Fibroblast of lung (primary cell): ENCODE measurements at regions not wholly inside any gene's neighbourhood (a gene's known extent, or its start where the extent isn't known, plus 50 kb on each side); places are given as distances from the start of the nearest gene placed in this dataset.

Experiments used
- DNase-seq, 2 donors: peaks; one replicate each; pipeline versions ENCODE4 v3.0.0 to v3.0.0-alpha.2; 2010; ENCODE audit warnings: low read depth in 2 of 2
- H2AFZ ChIP-seq: 2 replicates; pipeline ENCODE4 v1.5.1; 2012; ENCODE audit warnings: low read length, control low read depth, inconsistent platforms
- H3K27ac ChIP-seq: 2 replicates; pipeline ENCODE4 v1.5.1; 2011; ENCODE audit warnings: low read length, control low read depth; ENCODE audit not compliant: insufficient read depth
- H3K27me3 ChIP-seq: 2 replicates; pipeline ENCODE4 v1.5.1; 2011; ENCODE audit warnings: mild to moderate bottlenecking, low read length; ENCODE audit not compliant: control insufficient read depth, insufficient read depth
- H3K36me3 ChIP-seq: 2 replicates; pipeline ENCODE4 v1.5.1; 2011; ENCODE audit warnings: low read length; ENCODE audit not compliant: control insufficient read depth, insufficient read depth
- H3K4me1 ChIP-seq: 2 replicates; pipeline ENCODE4 v1.5.1; 2011; ENCODE audit warnings: low read length; ENCODE audit not compliant: control insufficient read depth, insufficient read depth; ENCODE audit errors: extremely low read depth
- H3K4me2 ChIP-seq: 2 replicates; pipeline ENCODE4 v1.5.1; 2011; ENCODE audit warnings: low read length, control low read depth; ENCODE audit not compliant: insufficient read depth; ENCODE audit errors: extremely low read depth
- H3K4me3 ChIP-seq, 4 experiments: fragments of 200-600 bp in 1 of 4; sonication (generic) in 1 of 4; replicated peaks in 1 of 4; 2 replicates each; pipeline ENCODE4 v1.5.1; 2011 to 2016; ENCODE audit warnings: low read length in 4 of 4, low read depth in 3 of 4, mild to moderate bottlenecking in 3 of 4, control low read depth in 2 of 4, inconsistent platforms in 1 of 4, mixed read lengths in 1 of 4; ENCODE audit not compliant: insufficient read depth in 1 of 4; ENCODE audit errors: control extremely low read depth in 1 of 4
- H3K79me2 ChIP-seq: 2 replicates; pipeline ENCODE4 v1.5.1; 2012; ENCODE audit warnings: mild to moderate bottlenecking, low read length, inconsistent platforms; ENCODE audit not compliant: control insufficient read depth, insufficient read depth
- H3K9ac ChIP-seq: 2 replicates; pipeline ENCODE4 v1.5.1; 2011; ENCODE audit warnings: mild to moderate bottlenecking, low read length, control low read depth; ENCODE audit not compliant: insufficient read depth
- H3K9me3 ChIP-seq: 2 replicates; pipeline ENCODE4 v1.5.1; 2012; ENCODE audit warnings: low read depth, low read length; ENCODE audit not compliant: control insufficient read depth, insufficient read depth
- H4K20me1 ChIP-seq: 2 replicates; pipeline ENCODE4 v1.5.1; 2011; ENCODE audit warnings: low read length; ENCODE audit not compliant: control insufficient read depth, insufficient read depth; ENCODE audit errors: extremely low read depth
- CTCF ChIP-seq, 2 donors: IDR thresholded peaks in 1 of 2; conservative IDR thresholded peaks in 1 of 2; 1 replicate in 1 of 2; 2 replicates in 1 of 2; pipeline ENCODE4 v1.5.1; 2011 to 2012; ENCODE audit warnings: low read length in 2 of 2, control low read depth in 1 of 2, inconsistent platforms in 1 of 2, low read depth in 1 of 2, mild to moderate bottlenecking in 1 of 2
- EZH2 ChIP-seq: IDR thresholded peaks from 2 replicates; pipeline ENCODE4 v1.5.1; 2012; ENCODE audit warnings: low read length, control low read depth, mild to moderate bottlenecking; ENCODE audit errors: missing control alignments

GRCh38 chr13:61608138-61608537 is 192.5 kb upstream of the PCDH20 start:
- no peak for DNase-seq
- no peaks in the 10 kb centered on the region for H3K27me3 ChIP-seq
- no peak overlapping the region for H2AFZ ChIP-seq
- H4K20me1 ChIP-seq = no peaks in the 10 kb centered on the region
- no peaks in the 10 kb centered on the region for H3K9me3 ChIP-seq
- no peak overlapping the region for H3K4me2 ChIP-seq
- no peaks in the 10 kb centered on the region for H3K36me3 ChIP-seq
- H3K4me1 ChIP-seq = no peaks in the 10 kb centered on the region
- H3K9ac ChIP-seq = no peak overlapping the region
- TF ChIP-seq CTCF (conservative IDR thresholded peaks at IDR 0.05 in 1 of 2, IDR thresholded peaks at IDR 0.05 in 1 of 2; ENCODE audit: low read depth in 1 of 2, low read length in 2 of 2) (no peak), EZH2 (no peak)
- H3K79me2 ChIP-seq = no peaks in the 10 kb centered on the region
- H3K4me3 ChIP-seq = no peak overlapping the region
- no peak overlapping the region for H3K27ac ChIP-seq

GRCh38 chr13:61600360-61601033 is 184.8 kb upstream of the PCDH20 start:
- H3K36me3 ChIP-seq = no peaks in the 10 kb centered on the region
- no peak overlapping the region for H3K4me2 ChIP-seq
- no peaks in the 10 kb centered on the region for H3K4me1 ChIP-seq
- DNase-seq = no peak
- H4K20me1 ChIP-seq = no peaks in the 10 kb centered on the region
- no peaks in the 10 kb centered on the region for H3K79me2 ChIP-seq
- no peaks in the 10 kb centered on the region for H3K27me3 ChIP-seq
- H3K4me3 ChIP-seq = no peak overlapping the region
- no peaks in the 10 kb centered on the region for H3K9me3 ChIP-seq
- H2AFZ ChIP-seq = no peak overlapping the region
- no peak for TF ChIP-seq EZH2
- no peak for TF ChIP-seq CTCF (conservative IDR thresholded peaks at IDR 0.05 in 1 of 2, IDR thresholded peaks at IDR 0.05 in 1 of 2; ENCODE audit: low read depth in 1 of 2, low read length in 2 of 2)
- H3K27ac ChIP-seq = no peak overlapping the region
- H3K9ac ChIP-seq = no peak overlapping the region

- H3K4me1 ChIP-seq = no peaks in the 10 kb centered on the region
- no peak overlapping the region for H3K27ac ChIP-seq
- TF ChIP-seq CTCF (conservative IDR thresholded peaks at IDR 0.05 in 1 of 2, IDR thresholded peaks at IDR 0.05 in 1 of 2; ENCODE audit: low read depth in 1 of 2, low read length in 2 of 2) (no peak), EZH2 (no peak)
- H4K20me1 ChIP-seq = no peaks in the 10 kb centered on the region
- no peak overlapping the region for H3K4me3 ChIP-seq
- H3K9ac ChIP-seq = no peak overlapping the region
- no peaks in the 10 kb centered on the region for H3K9me3 ChIP-seq
- no peaks in the 10 kb centered on the region for H3K36me3 ChIP-seq
- no peak for DNase-seq
- H3K79me2 ChIP-seq = no peaks in the 10 kb centered on the region
- H3K27me3 ChIP-seq = no peaks in the 10 kb centered on the region
- H2AFZ ChIP-seq = no peak overlapping the region
- H3K4me2 ChIP-seq = no peak overlapping the region
Observed at GRCh38 chr13:61592489-61592888, 176.8 kb upstream of the PCDH20 start.
